Smooth muscle cell (in vitro differentiated cells): ENCODE measurements at regions not wholly inside any gene's neighbourhood (a gene's known extent, or its start where the extent isn't known, plus 50 kb on each side); places are given as distances from the start of the nearest gene placed in this dataset.

Experiments used
- DNase-seq: peaks from one replicate; lab custom pipeline; 2025; ENCODE audit not compliant: unreplicated experiment; lab: John Stamatoyannopoulos, UW
- H2AFZ ChIP-seq: fragments of 200-600 bp; sonication (generic); 2 replicates; pipeline ENCODE4 v1.6.0; 2016; ENCODE audit warnings: antibody characterized with exemption, low read depth, mild to moderate bottlenecking
- H3F3A ChIP-seq: fragments of 200-600 bp; sonication (generic); 2 replicates; pipeline ENCODE4 v1.6.0; 2017; ENCODE audit warnings: antibody characterized with exemption, low read depth
- H3K27ac ChIP-seq: fragments of 200-600 bp; sonication (generic); 2 replicates; pipeline ENCODE4 v1.5.1; 2016; ENCODE audit warnings: low read depth, mild to moderate bottlenecking
- H3K27me3 ChIP-seq: fragments of 200-600 bp; sonication (generic); 2 replicates; pipeline ENCODE4 v1.6.1; 2016; ENCODE audit warnings: low read depth, mild to moderate bottlenecking
- H3K36me3 ChIP-seq: fragments of 200-600 bp; sonication (generic); 2 replicates; pipeline ENCODE4 v1.5.1; 2016; ENCODE audit warnings: low read depth
- H3K4me1 ChIP-seq: fragments of 200-600 bp; sonication (generic); 2 replicates; pipeline ENCODE4 v1.5.1; 2016; ENCODE audit warnings: low read depth
- H3K4me2 ChIP-seq: fragments of 200-600 bp; sonication (generic); 2 replicates; pipeline ENCODE4 v1.6.0; 2016; ENCODE audit warnings: mild to moderate bottlenecking
- H3K4me3 ChIP-seq: fragments of 200-600 bp; sonication (generic); 2 replicates; pipeline ENCODE4 v1.5.1; 2016; ENCODE audit warnings: mild to moderate bottlenecking
- H3K79me2 ChIP-seq: fragments of 200-600 bp; sonication (generic); 2 replicates; pipeline ENCODE4 v1.6.0; 2016; ENCODE audit warnings: low read depth, mild to moderate bottlenecking
- H3K9ac ChIP-seq: fragments of 200-600 bp; sonication (generic); 2 replicates; pipeline ENCODE4 v1.6.0; 2016; ENCODE audit warnings: low read depth
- H3K9me3 ChIP-seq: fragments of 200-600 bp; sonication (generic); replicated peaks from 2 replicates; pipeline ENCODE4 v1.5.1; 2016; ENCODE audit warnings: low read depth
- H4K20me1 ChIP-seq: fragments of 200-600 bp; sonication (generic); 2 replicates; pipeline ENCODE4 v1.6.0; 2016; ENCODE audit warnings: low read depth
- CTCF ChIP-seq: fragments of 200-600 bp; sonication (generic); IDR thresholded peaks from 2 replicates; pipeline ENCODE4 v1.5.1; 2017; ENCODE audit warnings: borderline replicate concordance, mild to moderate bottlenecking, antibody characterized with exemption; ENCODE audit not compliant: insufficient read depth, poor library complexity, severe bottlenecking
- WGBS: methylation state at CpG from one replicate; pipeline ENCODE4 v1.1.7; 2016; ENCODE audit warnings: low lambda C conversion rate; 5-methylcytosine and 5-hydroxymethylcytosine counted together

- Histone ChIP-seq H3K27me3 (no peaks in the 10 kb centered on the region), H2AFZ (no peak overlapping the region), H3K9me3 (no peaks in the 10 kb centered on the region), H3K36me3 (no peaks in the 10 kb centered on the region), H3K4me3 (no peak overlapping the region), H3F3A (peaks cover 7% of the 10 kb centered on the region), H3K4me2 (no peak overlapping the region), H4K20me1 (no peaks in the 10 kb centered on the region), H3K9ac (no peak overlapping the region), H3K4me1 (peaks cover 11% of the 10 kb centered on the region), H3K27ac (no peak overlapping the region), H3K79me2 (no peaks in the 10 kb centered on the region)
- WGBS: 76% methylated on average over 17 of the region's 17 CpGs
- no peak for DNase-seq
- no peak for TF ChIP-seq CTCF
Observed at GRCh38 chr2:236969767-236970655, 115.7 kb upstream of the COPS8 start.

GRCh38 chr2:236970656-236971010 is 115.1 kb upstream of the COPS8 start:
- H3K4me2 ChIP-seq: peak overlapping the region; percentile 77
- no peaks in the 10 kb centered on the region for H3K36me3 ChIP-seq
- WGBS: 97% methylated on average over 3 of the region's 3 CpGs
- no peak overlapping the region for H3K9ac ChIP-seq
- H4K20me1 ChIP-seq: no peaks in the 10 kb centered on the region
- no peak overlapping the region for H3K4me3 ChIP-seq
- no peaks in the 10 kb centered on the region for H3K79me2 ChIP-seq
- H3K4me1 ChIP-seq: peaks cover 11% of the 10 kb centered on the region
- no peak for DNase-seq
- no peak for TF ChIP-seq CTCF
- H2AFZ ChIP-seq: no peak overlapping the region
- peaks cover 7% of the 10 kb centered on the region for H3F3A ChIP-seq
- H3K27me3 ChIP-seq: no peaks in the 10 kb centered on the region
- H3K27ac ChIP-seq: peak overlapping the region; percentile 14
- no peaks in the 10 kb centered on the region for H3K9me3 ChIP-seq

GRCh38 chr2:236971131-236971821 is 114.4 kb upstream of the COPS8 start:
- Histone ChIP-seq H3K4me2 (peak overlapping the region; percentile 77), H3K9ac (no peak overlapping the region), H2AFZ (peak overlapping the region; percentile 52), H3K27ac (peak overlapping the region; percentile 14), H3K79me2 (no peaks in the 10 kb centered on the region), H3K36me3 (no peaks in the 10 kb centered on the region), H3K4me3 (no peak overlapping the region), H3K9me3 (no peaks in the 10 kb centered on the region), H3K4me1 (peaks cover 11% of the 10 kb centered on the region), H4K20me1 (no peaks in the 10 kb centered on the region), H3F3A (peaks cover 7% of the 10 kb centered on the region), H3K27me3 (no peaks in the 10 kb centered on the region)
- TF ChIP-seq CTCF: no peak
- 27% methylated on average over 15 of the region's 15 CpGs for WGBS
- DNase-seq: no peak
